PFSK-1 (cell line): ENCODE measurements at regions not wholly inside any gene's neighbourhood (a gene's known extent, or its start where the extent isn't known, plus 50 kb on each side); places are given as distances from the start of the nearest gene placed in this dataset.

Source experiments
- FOXP2 ChIP-seq: optimal IDR thresholded peaks from 2 replicates; pipeline ENCODE3; 2011; ENCODE audit warnings: borderline replicate concordance, control low read depth, inconsistent platforms; ENCODE audit not compliant: insufficient read depth; ENCODE audit errors: extremely low read length, extremely low read depth
- POLR2AphosphoS5 ChIP-seq: IDR thresholded peaks from 2 replicates; pipeline ENCODE4 v1.6.1; 2012; ENCODE audit warnings: low read depth, mild to moderate bottlenecking, control low read depth, low read length, moderate library complexity
- REST ChIP-seq, 2 experiments: IDR thresholded peaks; 2 replicates each; pipeline versions ENCODE4 v1.6.1 to v1.8.0; 2011 to 2012; ENCODE audit warnings: low read depth in 2 of 2, low read length in 2 of 2, control low read depth in 1 of 2, inconsistent platforms in 1 of 2, mild to moderate bottlenecking in 1 of 2, moderate library complexity in 1 of 2; ENCODE audit not compliant: insufficient read depth in 1 of 2
- SIN3A ChIP-seq: IDR thresholded peaks from 2 replicates; pipeline ENCODE4 v1.6.1; 2012; ENCODE audit warnings: mild to moderate bottlenecking, low read length, moderate library complexity, borderline replicate concordance; ENCODE audit not compliant: insufficient read depth
- TAF1 ChIP-seq: IDR thresholded peaks from 2 replicates; pipeline ENCODE4 v1.6.1; 2012; ENCODE audit warnings: low read length, control low read depth, borderline replicate concordance; ENCODE audit not compliant: insufficient read depth

- TF ChIP-seq POLR2AphosphoS5: no peak
- no peak for TF ChIP-seq SIN3A
- TF ChIP-seq REST (IDR thresholded peaks at IDR 0.05; ENCODE audit: insufficient read depth in 1 of 2, low read depth in 2 of 2, low read length in 2 of 2): no peak
- TF ChIP-seq TAF1: no peak
- no peak for TF ChIP-seq FOXP2
Observed at GRCh38 chr5:74094782-74095108, 468.7 kb downstream of the ARHGEF28 start.
